ENCODE measurements at regions not wholly inside any gene's neighbourhood (a gene's known extent, or its start where the extent isn't known, plus 50 kb on each side); places are given as distances from the start of the nearest gene placed in this dataset.

DNA sequence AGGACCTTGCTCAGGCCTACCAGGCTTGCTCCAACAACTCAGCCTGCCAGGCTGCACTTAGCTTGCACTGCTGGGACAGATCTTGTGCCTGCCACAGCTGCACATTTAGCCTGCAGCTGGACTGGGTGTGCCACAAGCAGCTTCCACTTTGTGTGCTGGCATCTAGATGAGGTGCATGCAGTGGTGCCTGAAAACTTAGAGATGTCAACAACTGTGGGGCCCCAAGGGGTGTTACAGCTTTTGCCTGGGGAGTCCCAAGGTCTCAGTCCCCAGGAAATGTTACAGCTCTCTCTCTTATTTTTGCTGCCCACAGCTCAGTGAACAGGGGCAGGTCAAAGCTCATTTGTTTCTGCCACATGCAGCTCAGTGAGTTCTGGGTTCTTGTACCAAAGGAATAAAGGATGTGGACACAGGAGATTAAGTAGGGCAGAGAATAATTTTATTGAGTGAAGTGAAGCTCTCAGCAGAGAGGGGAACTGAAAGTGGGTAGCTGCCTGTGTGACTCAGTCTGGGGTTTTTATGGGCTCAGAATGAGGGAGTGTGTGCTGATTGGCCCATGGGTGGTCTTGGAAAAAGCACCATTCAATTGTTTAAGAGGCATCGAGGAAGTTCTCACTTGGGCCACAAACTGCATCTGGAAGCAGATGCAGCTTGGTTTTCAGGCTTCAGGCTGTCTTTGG lies 828.3 kb downstream of the TECRL start:
- TF ChIP-seq CTCF (conservative IDR thresholded peaks at IDR 0.05; ENCODE audit: low read depth in 2 of 2), result no peak
- Histone ChIP-seq H3K4me1 (ENCODE audit: insufficient read depth) (no peaks in the 10 kb centered on the region), H3K27me3 (ENCODE audit: insufficient read depth) (no peaks in the 10 kb centered on the region), H2AFZ (no peak overlapping the region), H3K4me3 (no peak overlapping the region), H3K4me2 (no peak overlapping the region), H3K27ac (ENCODE audit: low read depth) (no peak overlapping the region), H3F3A (replicated peaks; ENCODE audit: low read depth) (no peaks in the 10 kb centered on the region), H3K9me2 (ENCODE audit: insufficient read depth) (no peaks in the 10 kb centered on the region), H4K20me1 (replicated peaks; ENCODE audit: insufficient read depth) (no peaks in the 10 kb centered on the region), H3K36me3 (ENCODE audit: insufficient read depth) (peaks cover 5% of the 10 kb centered on the region; the same call in 1 of the 2 replicates), H3K79me2 (replicated peaks; ENCODE audit: insufficient read depth) (no peaks in the 10 kb centered on the region)
- Mint-ChIP-seq H3K9me3 (peaks cover 34% of the 10 kb centered on the region), H3K36me3 (ENCODE audit: low read depth) (peaks cover 13% of the 10 kb centered on the region), H3K4me3 (no peak overlapping the region), H3K27ac (no peak overlapping the region), H3K27me3 (ENCODE audit: insufficient read depth, low read depth, poor library complexity) (no peaks in the 10 kb centered on the region), H3K4me1 (no peaks in the 10 kb centered on the region)
- no peak for ATAC-seq
- no peak for DNase-seq (ENCODE audit: low spot score)

DNA sequence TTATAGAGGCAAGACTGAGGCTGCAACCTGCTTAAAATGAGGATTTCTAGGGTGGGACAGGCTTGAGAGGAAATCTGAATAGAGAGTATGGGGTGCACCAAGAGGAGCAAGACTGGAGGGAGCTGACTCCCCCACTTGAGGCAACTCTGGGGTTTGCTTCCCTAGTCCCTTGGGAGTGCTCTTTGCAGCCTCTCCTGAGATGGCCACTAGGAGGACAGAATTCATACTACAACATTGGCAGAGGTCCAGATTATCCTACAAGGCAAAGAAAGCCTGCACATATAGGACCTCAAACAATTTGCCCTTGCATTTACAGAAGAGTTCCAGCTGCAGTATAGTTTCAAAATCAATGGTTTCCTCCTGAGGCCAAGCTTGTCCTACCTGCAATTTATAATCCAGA lies 830.9 kb downstream of the TECRL start:
- Mint-ChIP-seq H3K9me3 (peaks cover 56% of the 10 kb centered on the region), H3K27ac (no peak overlapping the region), H3K4me3 (no peak overlapping the region), H3K4me1 (no peaks in the 10 kb centered on the region), H3K36me3 (ENCODE audit: low read depth) (peaks cover 22% of the 10 kb centered on the region), H3K27me3 (ENCODE audit: insufficient read depth, low read depth, poor library complexity) (no peaks in the 10 kb centered on the region)
- H3K36me3 ChIP-seq (ENCODE audit: insufficient read depth), result peaks cover 16% of the 10 kb centered on the region; the same call in 1 of the 2 replicates
- H3K4me3 ChIP-seq, result no peak overlapping the region
- H3K4me1 ChIP-seq (ENCODE audit: insufficient read depth), result no peaks in the 10 kb centered on the region
- H3K9me2 ChIP-seq (ENCODE audit: insufficient read depth), result no peaks in the 10 kb centered on the region
- H3K27me3 ChIP-seq (ENCODE audit: insufficient read depth), result no peaks in the 10 kb centered on the region
- no peak overlapping the region for H3K4me2 ChIP-seq
- H3K27ac ChIP-seq (ENCODE audit: low read depth), result no peak overlapping the region
- H3F3A ChIP-seq (replicated peaks; ENCODE audit: low read depth), result no peaks in the 10 kb centered on the region
- ATAC-seq (no peak), DNase-seq (ENCODE audit: low spot score) (no peak)
- H2AFZ ChIP-seq, result no peak overlapping the region
- no peaks in the 10 kb centered on the region for H4K20me1 ChIP-seq (replicated peaks; ENCODE audit: insufficient read depth)
- no peaks in the 10 kb centered on the region for H3K79me2 ChIP-seq (replicated peaks; ENCODE audit: insufficient read depth)
- TF ChIP-seq REST (IDR thresholded peaks at IDR 0.05; ENCODE audit: unreplicated experiment) (no peak), ZNF114 (CRISPR knock-in tag; IDR thresholded peaks at IDR 0.05) (no peak), ZNF331 (CRISPR knock-in tag; IDR thresholded peaks at IDR 0.05; ENCODE audit: low read depth) (no peak), EZH2 (IDR thresholded peaks at IDR 0.05; ENCODE audit: low read depth, unreplicated experiment) (no peak), CREB1 (CRISPR knock-in tag; IDR thresholded peaks at IDR 0.05; ENCODE audit: low read depth) (no peak), NANOG (IDR thresholded peaks at IDR 0.05; ENCODE audit: borderline replicate concordance) (no peak)
- TF ChIP-seq, protein P1, sequence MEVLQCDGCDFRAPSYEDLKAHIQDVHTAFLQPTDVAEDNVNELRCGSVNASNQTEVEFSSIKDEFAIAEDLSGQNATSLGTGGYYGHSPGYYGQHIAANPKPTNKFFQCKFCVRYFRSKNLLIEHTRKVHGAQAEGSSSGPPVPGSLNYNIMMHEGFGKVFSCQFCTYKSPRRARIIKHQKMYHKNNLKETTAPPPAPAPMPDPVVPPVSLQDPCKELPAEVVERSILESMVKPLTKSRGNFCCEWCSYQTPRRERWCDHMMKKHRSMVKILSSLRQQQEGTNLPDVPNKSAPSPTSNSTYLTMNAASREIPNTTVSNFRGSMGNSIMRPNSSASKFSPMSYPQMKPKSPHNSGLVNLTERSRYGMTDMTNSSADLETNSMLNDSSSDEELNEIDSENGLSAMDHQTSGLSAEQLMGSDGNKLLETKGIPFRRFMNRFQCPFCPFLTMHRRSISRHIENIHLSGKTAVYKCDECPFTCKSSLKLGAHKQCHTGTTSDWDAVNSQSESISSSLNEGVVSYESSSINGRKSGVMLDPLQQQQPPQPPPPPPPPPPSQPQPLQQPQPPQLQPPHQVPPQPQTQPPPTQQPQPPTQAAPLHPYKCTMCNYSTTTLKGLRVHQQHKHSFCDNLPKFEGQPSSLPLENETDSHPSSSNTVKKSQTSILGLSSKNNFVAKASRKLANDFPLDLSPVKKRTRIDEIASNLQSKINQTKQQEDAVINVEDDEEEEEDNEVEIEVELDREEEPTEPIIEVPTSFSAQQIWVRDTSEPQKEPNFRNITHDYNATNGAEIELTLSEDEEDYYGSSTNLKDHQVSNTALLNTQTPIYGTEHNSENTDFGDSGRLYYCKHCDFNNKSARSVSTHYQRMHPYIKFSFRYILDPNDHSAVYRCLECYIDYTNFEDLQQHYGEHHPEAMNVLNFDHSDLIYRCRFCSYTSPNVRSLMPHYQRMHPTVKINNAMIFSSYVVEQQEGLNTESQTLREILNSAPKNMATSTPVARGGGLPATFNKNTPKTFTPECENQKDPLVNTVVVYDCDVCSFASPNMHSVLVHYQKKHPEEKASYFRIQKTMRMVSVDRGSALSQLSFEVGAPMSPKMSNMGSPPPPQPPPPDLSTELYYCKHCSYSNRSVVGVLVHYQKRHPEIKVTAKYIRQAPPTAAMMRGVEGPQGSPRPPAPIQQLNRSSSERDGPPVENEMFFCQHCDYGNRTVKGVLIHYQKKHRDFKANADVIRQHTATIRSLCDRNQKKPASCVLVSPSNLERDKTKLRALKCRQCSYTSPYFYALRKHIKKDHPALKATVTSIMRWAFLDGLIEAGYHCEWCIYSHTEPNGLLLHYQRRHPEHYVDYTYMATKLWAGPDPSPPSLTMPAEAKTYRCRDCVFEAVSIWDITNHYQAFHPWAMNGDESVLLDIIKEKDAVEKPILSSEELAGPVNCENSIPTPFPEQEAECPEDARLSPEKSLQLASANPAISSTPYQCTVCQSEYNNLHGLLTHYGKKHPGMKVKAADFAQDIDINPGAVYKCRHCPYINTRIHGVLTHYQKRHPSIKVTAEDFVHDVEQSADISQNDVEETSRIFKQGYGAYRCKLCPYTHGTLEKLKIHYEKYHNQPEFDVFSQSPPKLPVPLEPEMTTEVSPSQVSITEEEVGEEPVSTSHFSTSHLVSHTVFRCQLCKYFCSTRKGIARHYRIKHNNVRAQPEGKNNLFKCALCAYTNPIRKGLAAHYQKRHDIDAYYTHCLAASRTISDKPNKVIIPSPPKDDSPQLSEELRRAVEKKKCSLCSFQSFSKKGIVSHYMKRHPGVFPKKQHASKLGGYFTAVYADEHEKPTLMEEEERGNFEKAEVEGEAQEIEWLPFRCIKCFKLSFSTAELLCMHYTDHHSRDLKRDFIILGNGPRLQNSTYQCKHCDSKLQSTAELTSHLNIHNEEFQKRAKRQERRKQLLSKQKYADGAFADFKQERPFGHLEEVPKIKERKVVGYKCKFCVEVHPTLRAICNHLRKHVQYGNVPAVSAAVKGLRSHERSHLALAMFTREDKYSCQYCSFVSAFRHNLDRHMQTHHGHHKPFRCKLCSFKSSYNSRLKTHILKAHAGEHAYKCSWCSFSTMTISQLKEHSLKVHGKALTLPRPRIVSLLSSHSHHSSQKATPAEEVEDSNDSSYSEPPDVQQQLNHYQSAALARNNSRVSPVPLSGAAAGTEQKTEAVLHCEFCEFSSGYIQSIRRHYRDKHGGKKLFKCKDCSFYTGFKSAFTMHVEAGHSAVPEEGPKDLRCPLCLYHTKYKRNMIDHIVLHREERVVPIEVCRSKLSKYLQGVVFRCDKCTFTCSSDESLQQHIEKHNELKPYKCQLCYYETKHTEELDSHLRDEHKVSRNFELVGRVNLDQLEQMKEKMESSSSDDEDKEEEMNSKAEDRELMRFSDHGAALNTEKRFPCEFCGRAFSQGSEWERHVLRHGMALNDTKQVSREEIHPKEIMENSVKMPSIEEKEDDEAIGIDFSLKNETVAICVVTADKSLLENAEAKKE (CRISPR knock-in tag; IDR thresholded peaks at IDR 0.05), result no peak
- TF ChIP-seq, protein P2, sequence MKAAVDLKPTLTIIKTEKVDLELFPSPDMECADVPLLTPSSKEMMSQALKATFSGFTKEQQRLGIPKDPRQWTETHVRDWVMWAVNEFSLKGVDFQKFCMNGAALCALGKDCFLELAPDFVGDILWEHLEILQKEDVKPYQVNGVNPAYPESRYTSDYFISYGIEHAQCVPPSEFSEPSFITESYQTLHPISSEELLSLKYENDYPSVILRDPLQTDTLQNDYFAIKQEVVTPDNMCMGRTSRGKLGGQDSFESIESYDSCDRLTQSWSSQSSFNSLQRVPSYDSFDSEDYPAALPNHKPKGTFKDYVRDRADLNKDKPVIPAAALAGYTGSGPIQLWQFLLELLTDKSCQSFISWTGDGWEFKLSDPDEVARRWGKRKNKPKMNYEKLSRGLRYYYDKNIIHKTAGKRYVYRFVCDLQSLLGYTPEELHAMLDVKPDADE (IDR thresholded peaks at IDR 0.05), result no peak
